HUES48 (cell line): ENCODE measurements at regions not wholly inside any gene's neighbourhood (a gene's known extent, or its start where the extent isn't known, plus 50 kb on each side); places are given as distances from the start of the nearest gene placed in this dataset.

Experiments
- H3K27ac ChIP-seq: one replicate; pipeline ENCODE4 v1.7.0; 2013; ENCODE audit warnings: low read depth, low read length, inconsistent platforms
- H3K27me3 ChIP-seq: 2 replicates; pipeline ENCODE4 v1.6.1; 2013; ENCODE audit warnings: mild to moderate bottlenecking, low read length; ENCODE audit not compliant: control insufficient read depth, insufficient read depth
- H3K36me3 ChIP-seq: 2 replicates; pipeline ENCODE4 v1.6.1; 2013; ENCODE audit warnings: low read length; ENCODE audit not compliant: control insufficient read depth, insufficient read depth
- H3K4me1 ChIP-seq: 2 replicates; pipeline ENCODE4 v1.6.1; 2013; ENCODE audit warnings: mild to moderate bottlenecking, low read length; ENCODE audit not compliant: control insufficient read depth, insufficient read depth
- H3K4me3 ChIP-seq: 2 replicates; pipeline ENCODE4 v1.5.1; 2013; ENCODE audit warnings: mild to moderate bottlenecking, low read depth, low read length
- H3K9ac ChIP-seq: 2 replicates; pipeline ENCODE4 v1.6.1; 2013; ENCODE audit warnings: mild to moderate bottlenecking, low read depth, low read length, moderate library complexity
- H3K9me3 ChIP-seq: 2 replicates; pipeline ENCODE4 v1.6.1; 2013; ENCODE audit warnings: low read length; ENCODE audit not compliant: control insufficient read depth, insufficient read depth

DNA sequence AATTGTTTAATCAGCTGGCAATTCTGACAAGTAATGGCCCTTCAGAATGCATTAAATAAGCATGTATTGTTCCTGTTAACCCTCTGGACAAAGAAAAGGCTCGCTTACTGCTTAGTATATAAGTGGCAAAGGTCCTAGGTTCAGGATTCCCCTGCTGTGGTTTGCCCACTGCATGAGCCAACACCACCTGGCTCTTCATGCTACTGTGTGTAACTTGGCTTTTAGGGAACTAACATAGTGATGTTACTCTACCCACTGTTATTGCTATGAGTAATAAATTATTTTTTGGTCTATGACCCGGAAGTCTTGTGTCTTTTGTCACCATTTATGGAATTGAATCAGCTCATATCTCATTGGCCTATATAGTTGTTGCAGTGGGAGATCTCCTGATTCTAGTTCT is 791.7 kb upstream of the PHF14 start:
- Histone ChIP-seq H3K27me3 (no peaks in the 10 kb centered on the region), H3K9me3 (no peaks in the 10 kb centered on the region), H3K4me3 (no peak overlapping the region), H3K4me1 (no peaks in the 10 kb centered on the region), H3K36me3 (no peaks in the 10 kb centered on the region), H3K27ac (no peak overlapping the region), H3K9ac (no peak overlapping the region)

DNA sequence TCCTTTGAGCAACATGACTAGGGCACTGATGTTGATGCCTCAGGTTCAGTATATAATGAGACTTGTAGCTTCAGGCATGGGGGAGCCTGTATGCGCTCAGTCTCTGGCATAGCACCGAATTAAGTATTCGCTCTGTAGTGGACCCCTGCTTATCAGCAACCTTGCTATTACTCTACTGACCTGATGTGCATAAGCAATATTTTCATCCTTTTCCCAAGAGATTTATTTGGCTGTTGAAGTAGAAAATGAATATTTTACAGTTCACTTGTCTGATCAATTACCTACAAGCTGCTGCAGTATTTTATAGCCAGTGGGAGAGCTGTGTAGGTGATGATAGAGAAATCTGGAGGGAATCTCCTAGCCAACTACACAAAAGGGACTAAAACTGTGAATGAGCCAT is 781.6 kb upstream of the PHF14 start:
- Histone ChIP-seq H3K36me3 (no peaks in the 10 kb centered on the region), H3K9me3 (no peaks in the 10 kb centered on the region), H3K27ac (no peak overlapping the region), H3K9ac (no peak overlapping the region), H3K4me3 (no peak overlapping the region), H3K27me3 (no peaks in the 10 kb centered on the region), H3K4me1 (no peaks in the 10 kb centered on the region)

DNA sequence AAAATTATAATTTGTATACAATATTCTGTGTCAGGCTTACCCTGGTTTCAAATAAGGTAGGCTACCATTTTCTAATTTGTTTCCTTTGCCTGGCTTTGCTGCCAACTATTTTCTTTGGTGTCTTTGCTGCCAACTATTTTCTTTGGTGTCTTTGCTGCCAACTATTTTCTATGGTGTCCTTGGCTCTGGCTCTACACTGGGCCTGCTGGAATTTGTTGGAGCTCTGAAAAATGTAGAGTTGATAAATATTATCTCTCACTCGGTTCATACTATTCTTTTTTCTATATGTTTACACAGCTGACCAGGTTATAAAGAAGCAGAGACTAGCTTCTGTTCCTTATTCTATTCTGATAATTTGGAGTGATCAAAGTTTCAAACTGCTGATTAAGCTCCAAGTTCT is 768.0 kb upstream of the PHF14 start:
- Histone ChIP-seq H3K36me3 (no peaks in the 10 kb centered on the region), H3K9me3 (no peaks in the 10 kb centered on the region), H3K4me1 (no peaks in the 10 kb centered on the region), H3K4me3 (no peak overlapping the region), H3K9ac (no peak overlapping the region), H3K27ac (no peak overlapping the region), H3K27me3 (no peaks in the 10 kb centered on the region)

DNA sequence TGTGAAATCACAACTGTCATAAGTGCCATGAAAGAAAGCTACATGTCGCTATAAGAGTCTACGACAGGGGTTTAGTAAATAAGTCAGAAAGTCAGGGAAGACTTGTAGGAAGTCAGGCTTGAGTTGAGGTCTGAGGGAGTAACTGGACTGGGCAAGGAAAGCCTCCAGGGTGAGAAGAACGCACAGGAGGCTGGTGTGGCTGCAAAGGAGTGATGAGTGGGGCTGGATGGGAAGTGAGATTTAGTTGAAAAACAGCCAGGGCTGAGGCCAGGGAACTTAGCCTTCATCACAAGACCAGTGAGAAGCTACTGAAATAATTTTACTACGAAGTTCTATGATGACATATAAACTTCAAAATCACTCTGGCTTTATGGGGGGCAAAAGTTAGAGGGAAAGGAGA is 763.7 kb upstream of the PHF14 start:
- no peaks in the 10 kb centered on the region for H3K4me1 ChIP-seq
- peaks cover 9% of the 10 kb centered on the region; the same call in 1 of the 2 replicates for H3K9me3 ChIP-seq
- H3K36me3 ChIP-seq = no peaks in the 10 kb centered on the region
- H3K4me3 ChIP-seq = no peak overlapping the region
- H3K27me3 ChIP-seq = no peaks in the 10 kb centered on the region
- H3K9ac ChIP-seq = no peak overlapping the region
- H3K27ac ChIP-seq = no peak overlapping the region

DNA sequence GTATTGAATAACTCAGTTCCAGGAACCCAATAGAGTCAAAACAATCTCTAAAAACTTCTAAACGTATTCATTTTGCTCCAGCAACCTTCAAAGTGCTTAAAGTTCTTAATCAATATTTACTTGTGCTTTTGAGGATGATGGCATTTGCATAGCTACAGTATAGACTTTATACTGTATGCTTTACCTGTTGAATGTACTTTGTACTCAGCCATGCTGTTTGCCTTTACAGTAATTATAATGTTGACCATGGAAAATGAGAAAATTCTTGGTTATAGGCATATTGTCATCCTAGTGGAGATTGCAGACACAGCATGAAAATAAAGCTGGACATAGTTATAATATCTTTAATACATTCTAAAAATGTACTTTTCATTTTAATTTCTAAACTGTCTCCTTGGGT is 762.7 kb upstream of the PHF14 start:
- Histone ChIP-seq H3K36me3 (no peaks in the 10 kb centered on the region), H3K9me3 (peaks cover 9% of the 10 kb centered on the region; the same call in 1 of the 2 replicates), H3K4me1 (no peaks in the 10 kb centered on the region), H3K27me3 (no peaks in the 10 kb centered on the region), H3K4me3 (no peak overlapping the region), H3K27ac (no peak overlapping the region), H3K9ac (no peak overlapping the region)

DNA sequence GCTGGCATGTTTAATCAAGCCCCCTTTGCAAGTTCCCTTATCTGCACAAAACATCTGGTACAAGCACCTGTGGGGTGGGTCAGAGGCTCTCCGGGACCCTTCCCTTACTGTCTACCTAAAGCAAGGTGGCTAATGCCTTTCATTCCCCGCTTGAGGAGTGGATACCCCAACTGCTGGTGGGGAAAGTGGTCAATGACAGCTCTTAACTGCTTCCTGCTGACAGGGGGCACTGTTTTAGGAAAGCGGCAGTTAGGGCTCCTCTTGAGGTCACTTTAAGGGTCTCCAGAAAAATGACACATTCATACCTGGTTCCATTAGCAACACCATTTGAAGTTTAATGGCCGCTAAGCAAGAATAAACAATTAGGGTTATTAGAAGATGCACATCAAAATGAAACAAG is 761.8 kb upstream of the PHF14 start:
- no peak overlapping the region for H3K4me3 ChIP-seq
- H3K9ac ChIP-seq = no peak overlapping the region
- no peaks in the 10 kb centered on the region for H3K4me1 ChIP-seq
- H3K9me3 ChIP-seq = peaks cover 9% of the 10 kb centered on the region; the same call in 1 of the 2 replicates
- no peaks in the 10 kb centered on the region for H3K27me3 ChIP-seq
- H3K36me3 ChIP-seq = no peaks in the 10 kb centered on the region
- no peak overlapping the region for H3K27ac ChIP-seq

DNA sequence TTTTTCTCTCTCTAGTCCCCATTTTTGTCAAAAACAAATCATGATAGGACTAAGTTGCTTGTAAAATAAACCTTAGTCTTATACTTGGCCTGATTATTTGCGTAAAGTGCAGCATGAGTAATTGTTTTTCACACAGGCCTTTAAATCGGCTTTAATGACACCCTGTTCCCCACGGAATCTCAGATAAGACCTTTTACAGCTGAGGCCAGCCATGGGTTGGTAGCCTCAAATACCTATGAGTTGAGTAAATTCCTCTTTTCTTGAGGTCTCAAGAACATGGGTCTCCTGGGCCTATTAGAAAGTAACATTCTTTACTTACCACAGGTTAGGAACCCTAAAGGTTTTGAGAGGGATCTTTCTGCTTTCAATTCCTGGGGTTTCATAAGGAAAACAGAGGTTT is 761.0 kb upstream of the PHF14 start:
- Histone ChIP-seq H3K27ac (no peak overlapping the region), H3K27me3 (no peaks in the 10 kb centered on the region), H3K9ac (no peak overlapping the region), H3K4me3 (no peak overlapping the region), H3K9me3 (peaks cover 9% of the 10 kb centered on the region; the same call in 1 of the 2 replicates), H3K4me1 (no peaks in the 10 kb centered on the region), H3K36me3 (no peaks in the 10 kb centered on the region)

DNA sequence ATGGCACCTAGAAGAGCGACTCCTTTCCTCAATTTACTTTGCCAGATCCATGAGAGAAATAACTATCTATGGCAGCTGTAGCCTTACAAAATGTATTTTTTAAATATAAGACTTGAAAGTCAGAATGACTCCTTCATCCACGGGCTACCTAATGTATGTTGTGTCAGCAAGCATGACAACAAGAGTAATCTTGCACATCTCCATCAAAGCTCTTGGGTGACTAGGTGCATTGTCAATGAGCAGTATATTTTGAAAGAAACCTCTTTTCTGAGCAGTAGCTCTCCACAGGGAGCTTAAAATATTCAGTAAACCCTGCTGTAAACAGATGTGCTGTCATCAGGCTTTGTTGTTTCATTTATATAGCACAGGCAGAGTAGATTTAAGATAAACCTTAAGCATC is 757.2 kb upstream of the PHF14 start:
- no peaks in the 10 kb centered on the region for H3K27me3 ChIP-seq
- peaks cover 9% of the 10 kb centered on the region; the same call in 1 of the 2 replicates for H3K9me3 ChIP-seq
- H3K9ac ChIP-seq = no peak overlapping the region
- H3K27ac ChIP-seq = no peak overlapping the region
- no peaks in the 10 kb centered on the region for H3K4me1 ChIP-seq
- no peaks in the 10 kb centered on the region for H3K36me3 ChIP-seq
- no peak overlapping the region for H3K4me3 ChIP-seq

DNA sequence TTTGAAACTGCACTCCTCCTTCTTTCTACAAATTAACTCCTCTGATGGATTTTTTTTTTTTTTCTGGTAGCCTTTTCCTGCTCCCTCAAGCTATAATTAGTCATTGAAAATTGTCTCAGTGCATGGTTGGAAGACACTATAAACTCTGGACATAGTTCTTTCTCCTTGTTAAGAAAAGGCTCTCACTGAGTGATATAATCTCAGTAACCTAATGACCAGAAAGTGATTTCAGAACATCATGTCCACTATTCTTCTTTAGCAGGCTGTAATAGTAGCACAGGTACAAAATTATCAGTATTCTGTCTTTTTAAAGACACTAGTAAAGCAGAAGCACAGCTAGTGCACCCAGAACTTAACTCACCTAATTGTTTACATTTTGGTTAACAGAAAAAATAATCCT is 752.6 kb upstream of the PHF14 start:
- no peaks in the 10 kb centered on the region for H3K27me3 ChIP-seq
- H3K27ac ChIP-seq = no peak overlapping the region
- H3K4me3 ChIP-seq = no peak overlapping the region
- no peaks in the 10 kb centered on the region for H3K36me3 ChIP-seq
- peaks cover 5% of the 10 kb centered on the region for H3K4me1 ChIP-seq
- H3K9me3 ChIP-seq = no peaks in the 10 kb centered on the region
- H3K9ac ChIP-seq = no peak overlapping the region

DNA sequence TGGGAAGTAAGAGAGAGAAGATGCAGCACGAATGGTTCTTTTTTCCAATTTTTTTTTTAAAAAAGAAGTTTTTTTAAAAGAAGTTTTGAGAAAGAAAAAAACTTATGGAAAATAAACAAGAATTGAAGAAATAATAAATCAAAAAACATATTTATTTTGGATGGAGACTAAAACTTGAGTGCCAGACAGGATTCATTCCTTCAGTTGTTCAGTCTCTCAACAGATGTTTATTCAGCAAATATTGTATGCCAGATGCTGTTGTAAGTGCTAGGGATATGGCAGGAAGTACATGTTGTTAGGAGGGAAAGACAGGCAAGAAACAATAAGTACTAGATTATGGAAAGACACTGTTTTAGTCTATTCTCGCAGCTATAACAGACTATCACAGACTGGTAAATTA is 750.7 kb upstream of the PHF14 start:
- Histone ChIP-seq H3K4me3 (no peak overlapping the region), H3K36me3 (no peaks in the 10 kb centered on the region), H3K27ac (no peak overlapping the region), H3K4me1 (peaks cover 5% of the 10 kb centered on the region), H3K27me3 (no peaks in the 10 kb centered on the region), H3K9me3 (no peaks in the 10 kb centered on the region), H3K9ac (no peak overlapping the region)

DNA sequence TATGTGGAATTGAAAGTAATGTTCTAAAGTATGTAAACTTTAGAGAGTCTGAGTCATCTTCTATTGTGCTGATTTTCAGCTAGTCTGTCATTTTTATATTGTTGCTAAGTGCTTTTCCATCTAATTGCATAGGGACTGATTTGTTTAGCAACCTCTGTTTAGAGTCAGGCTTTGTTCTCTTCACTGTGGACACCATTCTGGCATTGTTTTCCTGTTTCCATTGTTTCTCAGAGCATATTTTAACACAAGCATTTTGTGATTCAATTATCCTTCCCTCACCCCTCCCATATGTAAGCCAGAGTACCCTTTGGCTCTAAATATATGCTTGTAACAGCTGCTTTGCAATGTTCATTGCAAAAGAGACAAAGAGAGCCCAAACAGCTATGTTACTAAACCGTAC is 748.4 kb upstream of the PHF14 start:
- Histone ChIP-seq H3K27me3 (no peaks in the 10 kb centered on the region), H3K9ac (no peak overlapping the region)

DNA sequence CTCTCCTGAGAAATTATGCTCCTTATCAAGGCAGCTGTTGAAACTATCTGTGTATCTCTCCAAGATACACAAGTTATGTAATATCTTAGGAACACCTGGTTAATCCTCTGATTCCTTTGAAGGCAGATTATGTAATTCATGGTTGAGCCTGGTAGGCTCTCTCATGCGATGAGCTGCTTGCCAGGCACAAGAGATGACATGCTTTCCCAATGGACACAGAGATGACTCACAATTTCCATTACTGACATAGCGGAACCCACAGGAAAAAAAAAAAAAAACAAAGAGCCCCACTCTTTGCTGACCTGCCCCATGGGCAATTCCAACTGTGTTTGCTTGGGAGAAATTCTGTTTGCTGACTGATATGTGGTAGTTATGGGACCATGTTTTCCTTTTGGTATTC is 736.4 kb upstream of the PHF14 start:
- H3K36me3 ChIP-seq = no peaks in the 10 kb centered on the region
- H3K27me3 ChIP-seq = no peaks in the 10 kb centered on the region
- no peak overlapping the region for H3K27ac ChIP-seq
- H3K9ac ChIP-seq = no peak overlapping the region
- H3K9me3 ChIP-seq = no peaks in the 10 kb centered on the region
- no peak overlapping the region for H3K4me3 ChIP-seq
- peaks cover 6% of the 10 kb centered on the region; the same call in 1 of the 2 replicates for H3K4me1 ChIP-seq

More for the DNA sequence above, 748.4 kb upstream of the PHF14 start:
- Histone ChIP-seq H3K36me3 (no peaks in the 10 kb centered on the region), H3K27ac (no peak overlapping the region), H3K9me3 (no peaks in the 10 kb centered on the region), H3K4me3 (no peak overlapping the region), H3K4me1 (peaks cover 5% of the 10 kb centered on the region)
